Activated B cell treated with CpG ODN at 0.5 μM for 24 hours (primary cell): ENCODE measurements at regions not wholly inside any gene's neighbourhood (a gene's known extent, or its start where the extent isn't known, plus 50 kb on each side); places are given as distances from the start of the nearest gene placed in this dataset.
"Not testable (repeated sequence)": the region's sequence is repeated elsewhere in the genome, so short reads cannot be mapped to it uniquely, and the experiment has no call there.

ENCODE experiments used
- ATAC-seq: fragments of 200-7000 bp; cut with Tn5 transposase; one replicate; pipeline ENCODE4 v1.10.0; 2021; ENCODE audit warnings: low read depth, mild to moderate bottlenecking, moderate library complexity
- CTCF ChIA-PET: fragments of 350-600 bp; sonication (Branson Sonifier 250); formaldehyde crosslinking; loops from one replicate; lab custom pipeline; 2021; ENCODE audit warnings: antibody characterized with exemption; lab: Charles Lee
- POLR2A ChIA-PET: fragments of 350-600 bp; sonication (Branson Sonifier 250); formaldehyde crosslinking; loops from one replicate; lab custom pipeline; 2021; ENCODE audit warnings: antibody characterized with exemption; lab: Charles Lee
- DNase-seq: peaks from one replicate; pipeline ENCODE4 v3.0.0; 2022
- H3K27ac Mint-ChIP-seq: one replicate; pipeline ENCODE4 v1.8.0; 2020; ENCODE audit warnings: mixed read lengths
- H3K27me3 Mint-ChIP-seq: one replicate; pipeline ENCODE4 v1.8.0; 2021; ENCODE audit warnings: mixed read lengths
- H3K36me3 Mint-ChIP-seq: one replicate; pipeline ENCODE4 v1.8.0; 2021; ENCODE audit warnings: low read depth, mixed read lengths
- H3K4me1 Mint-ChIP-seq: one replicate; pipeline ENCODE4 v1.8.0; 2021; ENCODE audit warnings: mixed read lengths
- H3K4me3 Mint-ChIP-seq: one replicate; pipeline ENCODE4 v1.8.0; 2020; ENCODE audit warnings: mild to moderate bottlenecking, mixed read lengths
- H3K9me3 Mint-ChIP-seq: one replicate; pipeline ENCODE4 v1.8.0; 2020; ENCODE audit warnings: mixed read lengths
- intact Hi-C: fragments of 100-400 bp; cut with micrococcal nuclease; formaldehyde crosslinking; loops from one replicate; pipeline ENCODE4 v1.15.1; 2024
- TF ChIP-seq, protein P1 (sequence below): fragments of 200-600 bp; IDR thresholded peaks from one replicate; pipeline ENCODE4 v1.8.0; 2022; ENCODE audit warnings: antibody characterized with exemption, mild to moderate bottlenecking

DNA sequence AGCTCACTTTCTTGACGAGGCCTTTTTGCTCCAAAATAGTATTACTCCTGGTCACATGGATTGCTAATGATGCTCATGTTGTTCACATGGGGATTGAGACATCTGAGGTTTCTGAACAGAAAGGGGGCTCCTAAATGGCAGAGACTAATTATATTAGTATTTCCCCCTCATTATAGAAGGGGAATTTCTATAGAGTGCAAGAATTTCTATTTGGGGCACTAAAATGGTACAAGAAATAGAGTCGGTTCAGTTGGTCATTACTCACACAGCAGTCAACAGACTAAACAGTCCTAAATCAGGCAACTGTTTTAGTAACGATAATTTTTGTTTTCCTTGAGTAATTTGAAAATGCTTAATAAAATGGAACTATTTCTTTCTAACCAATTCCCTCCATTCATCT, 108.9 kb downstream of the DACT1 start:
- no peak for ATAC-seq
- intact Hi-C loops = no loop called here
- DNase-seq = no peak
- ChIA-PET POLR2A (no interaction called here), CTCF (no interaction called here)
- TF ChIP-seq, protein P1, sequence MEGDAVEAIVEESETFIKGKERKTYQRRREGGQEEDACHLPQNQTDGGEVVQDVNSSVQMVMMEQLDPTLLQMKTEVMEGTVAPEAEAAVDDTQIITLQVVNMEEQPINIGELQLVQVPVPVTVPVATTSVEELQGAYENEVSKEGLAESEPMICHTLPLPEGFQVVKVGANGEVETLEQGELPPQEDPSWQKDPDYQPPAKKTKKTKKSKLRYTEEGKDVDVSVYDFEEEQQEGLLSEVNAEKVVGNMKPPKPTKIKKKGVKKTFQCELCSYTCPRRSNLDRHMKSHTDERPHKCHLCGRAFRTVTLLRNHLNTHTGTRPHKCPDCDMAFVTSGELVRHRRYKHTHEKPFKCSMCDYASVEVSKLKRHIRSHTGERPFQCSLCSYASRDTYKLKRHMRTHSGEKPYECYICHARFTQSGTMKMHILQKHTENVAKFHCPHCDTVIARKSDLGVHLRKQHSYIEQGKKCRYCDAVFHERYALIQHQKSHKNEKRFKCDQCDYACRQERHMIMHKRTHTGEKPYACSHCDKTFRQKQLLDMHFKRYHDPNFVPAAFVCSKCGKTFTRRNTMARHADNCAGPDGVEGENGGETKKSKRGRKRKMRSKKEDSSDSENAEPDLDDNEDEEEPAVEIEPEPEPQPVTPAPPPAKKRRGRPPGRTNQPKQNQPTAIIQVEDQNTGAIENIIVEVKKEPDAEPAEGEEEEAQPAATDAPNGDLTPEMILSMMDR = no peak
- no peaks in the 10 kb centered on the region for H3K9me3 Mint-ChIP-seq
- no peak overlapping the region for H3K4me3 Mint-ChIP-seq
- H3K4me1 Mint-ChIP-seq = peaks cover 6% of the 10 kb centered on the region
- H3K36me3 Mint-ChIP-seq = no peaks in the 10 kb centered on the region
- H3K27ac Mint-ChIP-seq = no peak overlapping the region
- H3K27me3 Mint-ChIP-seq = no peaks in the 10 kb centered on the region

DNA sequence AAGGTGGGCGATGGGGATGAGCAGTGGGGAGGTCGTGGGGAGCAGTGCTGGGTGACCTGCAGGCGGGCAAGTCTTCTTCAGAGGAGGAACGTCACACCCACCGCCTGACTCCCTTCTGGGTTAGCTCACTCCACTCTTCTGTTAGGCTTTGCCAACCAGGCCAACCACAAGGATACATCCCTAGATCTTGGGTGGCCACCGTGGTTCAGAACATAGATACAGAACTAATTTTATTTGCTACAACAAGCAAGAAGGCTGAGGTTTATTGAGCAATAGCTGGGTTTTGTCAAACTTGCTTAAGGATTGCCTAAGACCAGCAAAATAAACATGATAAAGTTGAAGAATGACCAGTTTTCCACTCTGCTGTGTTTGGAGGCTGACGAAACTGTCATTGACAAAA, 109.4 kb downstream of the DACT1 start:
- H3K27ac Mint-ChIP-seq = no peak overlapping the region
- ATAC-seq = no peak
- no peaks in the 10 kb centered on the region for H3K9me3 Mint-ChIP-seq
- ChIA-PET POLR2A (no interaction called here), CTCF (no interaction called here)
- TF ChIP-seq, protein P1 = no peak
- no peak overlapping the region for H3K4me3 Mint-ChIP-seq
- no peak for DNase-seq
- H3K27me3 Mint-ChIP-seq = no peaks in the 10 kb centered on the region
- peaks cover 6% of the 10 kb centered on the region for H3K4me1 Mint-ChIP-seq
- H3K36me3 Mint-ChIP-seq = no peaks in the 10 kb centered on the region
- intact Hi-C loops = no loop called here

DNA sequence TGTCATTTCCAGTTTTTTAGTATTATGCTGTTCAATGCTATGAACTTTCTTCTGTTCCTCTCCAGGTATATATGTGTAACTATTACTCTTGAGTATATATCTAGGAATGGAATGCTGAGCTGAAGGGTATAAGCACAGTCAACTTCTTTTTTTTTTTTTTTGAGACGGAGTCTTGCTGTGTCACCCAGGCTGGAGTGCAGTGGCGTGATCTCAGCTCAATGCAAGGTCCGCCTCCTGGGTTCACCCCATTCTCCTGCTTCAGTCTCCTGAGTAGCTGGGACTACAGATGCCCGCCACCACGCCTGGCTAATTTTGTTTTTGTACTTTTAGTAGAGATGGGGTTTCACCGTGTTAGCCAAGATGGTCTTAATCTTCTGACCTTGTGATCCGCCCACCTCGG, 110.5 kb downstream of the DACT1 start:
- peaks cover 12% of the 10 kb centered on the region for H3K4me1 Mint-ChIP-seq
- H3K36me3 Mint-ChIP-seq, DNase-seq, CTCF ChIA-PET, POLR2A ChIA-PET, H3K9me3 Mint-ChIP-seq, H3K27ac Mint-ChIP-seq, intact Hi-C loops, H3K4me3 Mint-ChIP-seq, ATAC-seq, H3K27me3 Mint-ChIP-seq: not testable (repeated sequence)

DNA sequence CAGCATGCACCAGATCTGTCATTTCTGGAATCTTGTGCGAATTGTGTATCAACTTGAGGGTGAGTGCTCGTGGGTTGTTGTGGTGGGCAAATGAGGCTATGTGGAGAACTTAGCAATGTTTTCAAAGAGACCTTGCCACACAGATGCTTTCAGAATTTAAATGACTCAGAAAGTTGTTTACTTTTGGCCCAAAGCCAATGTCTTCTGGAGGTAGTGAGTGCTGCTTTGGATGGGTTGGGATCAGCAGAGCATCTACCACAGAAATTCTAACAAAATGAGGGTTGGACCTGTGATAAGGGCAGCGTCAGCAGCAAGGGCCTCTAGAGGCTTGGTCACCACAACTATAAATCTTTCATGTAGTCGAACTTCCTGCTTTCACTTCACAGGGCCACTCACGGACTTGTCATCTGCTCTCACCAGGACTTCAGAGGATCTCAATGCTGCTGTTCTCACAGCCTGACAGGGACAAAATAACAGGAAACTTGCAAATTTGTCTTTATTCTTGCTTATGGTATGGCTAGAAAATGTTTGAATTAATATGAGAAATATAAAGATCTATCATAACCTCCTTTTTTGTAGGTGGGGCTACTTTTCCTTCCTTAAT, 111.4 kb downstream of the DACT1 start:
- ChIA-PET CTCF (no interaction called here), POLR2A (no interaction called here)
- Mint-ChIP-seq H3K27me3 (no peaks in the 10 kb centered on the region), H3K36me3 (no peaks in the 10 kb centered on the region), H3K27ac (no peak overlapping the region), H3K4me3 (no peak overlapping the region), H3K9me3 (no peaks in the 10 kb centered on the region), H3K4me1 (peaks cover 16% of the 10 kb centered on the region)
- ATAC-seq (no peak), DNase-seq (no peak)
- TF ChIP-seq, protein P1 = no peak
- intact Hi-C loops = no loop called here

DNA sequence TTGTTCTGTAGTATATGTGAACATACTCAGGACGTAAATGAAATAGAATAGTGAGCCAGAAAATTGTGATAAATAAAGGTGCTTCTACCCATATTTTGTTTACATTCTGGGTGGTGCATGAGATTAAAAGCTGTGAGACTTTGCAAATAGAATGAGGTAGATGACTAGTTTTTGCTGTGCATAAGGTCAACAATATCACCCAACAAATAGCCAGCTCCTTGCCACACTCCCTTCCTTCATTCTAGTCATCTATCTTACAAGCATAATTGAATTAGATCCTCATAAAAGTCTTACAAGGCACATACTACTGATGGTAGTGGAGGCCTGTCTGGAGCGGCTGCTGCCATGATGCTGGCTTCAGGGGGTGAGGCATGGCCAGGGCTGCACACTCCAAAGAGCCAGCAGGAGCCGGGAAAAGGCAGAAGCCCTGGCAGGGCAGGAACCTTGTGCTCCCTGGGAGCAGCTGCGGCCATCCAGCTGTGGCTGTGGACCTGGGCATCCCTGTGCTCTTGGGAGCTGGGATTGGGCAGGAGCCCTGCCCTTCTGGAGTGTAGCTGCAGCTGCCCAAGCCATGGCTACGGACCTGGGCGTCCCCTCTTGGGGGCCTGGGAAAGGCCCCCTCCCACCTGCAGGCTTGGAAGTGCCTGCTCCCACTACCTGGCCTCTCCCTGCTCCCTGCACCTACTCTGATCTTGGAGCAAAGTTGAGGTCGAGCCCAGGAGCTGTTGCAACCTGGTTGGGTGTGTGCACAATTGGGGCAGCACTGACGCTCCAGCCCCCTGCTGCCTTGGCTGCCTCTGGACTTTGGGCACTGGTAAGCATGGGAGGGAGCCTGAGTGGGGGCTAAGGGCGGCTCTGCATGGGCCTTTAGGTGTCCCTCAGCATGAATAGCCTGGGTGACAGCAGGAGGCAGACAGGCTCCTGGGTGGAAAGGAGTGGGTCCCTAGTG, 112.8 kb downstream of the DACT1 start:
- ChIA-PET POLR2A (no interaction called here), CTCF (no interaction called here)
- no peak overlapping the region for H3K4me3 Mint-ChIP-seq
- DNase-seq = no peak
- H3K4me1 Mint-ChIP-seq = peaks cover 16% of the 10 kb centered on the region
- intact Hi-C loops = no loop called here
- no peak overlapping the region for H3K27ac Mint-ChIP-seq
- H3K27me3 Mint-ChIP-seq = no peaks in the 10 kb centered on the region
- no peaks in the 10 kb centered on the region for H3K36me3 Mint-ChIP-seq
- no peak for ATAC-seq
- TF ChIP-seq, protein P1 = no peak
- no peaks in the 10 kb centered on the region for H3K9me3 Mint-ChIP-seq
